K562 (cell line): ENCODE measurements at regions not wholly inside any gene's neighbourhood (a gene's known extent, or its start where the extent isn't known, plus 50 kb on each side); places are given as distances from the start of the nearest gene placed in this dataset.

ENCODE experiments used
- ATAC-seq: fragments of 200-7000 bp; cut with Tn5 transposase; 3 replicates; pipeline ENCODE4 v1.9.1; 2020; ENCODE audit warnings: moderate library complexity
- BruUV-seq: library from RNA; stranded (reverse); fragments of 400-500 nt; replicated peaks from 2 replicates; lab custom pipeline; 2021; lab: Mats Ljungman, UMichigan
- CTCF ChIA-PET: fragments of 300-600 bp; formaldehyde crosslinking; extraction: SDS; loops from one replicate; lab custom pipeline; 2021; ENCODE audit warnings: low intra/inter-chr PET ratio; lab: Yijun Ruan, JAX
- POLR2A ChIA-PET: fragments of 300-600, 350-650 bp; sonication (Branson Sonifier 250); formaldehyde crosslinking; extraction: SDS; loops from one replicate; lab custom pipeline; 2021; ENCODE audit warnings: antibody characterized with exemption, inconsistent platforms; lab: Yijun Ruan, JAX
- DNase-seq, 4 experiments: peaks; one replicate each; pipeline versions ENCODE4 v3.0.0 to v3.0.0-alpha.2; 2011 to 2018; ENCODE audit warnings: low spot score in 3 of 4, mixed read lengths in 3 of 4; ENCODE audit errors: extremely low read depth in 1 of 4
- FAIRE-seq: peaks from 2 replicates; lab custom pipeline; 2011; peaks lifted over from hg19 to GRCh38; lab: Jason Lieb, UNC
- H2AFZ ChIP-seq: 2 replicates; pipeline ENCODE4 v1.6.0; 2011; ENCODE audit warnings: low read depth, low read length, control low read depth, inconsistent platforms
- H3K27ac ChIP-seq: fragments of 200-600 bp; 3 replicates; pipeline ENCODE4 v1.8.0; 2011; ENCODE audit warnings: low read depth, mild to moderate bottlenecking, control low read depth, inconsistent platforms, low read length, moderate library complexity, mixed read lengths; ENCODE audit errors: extremely low read depth
- H3K27me3 ChIP-seq, 2 experiments: fragments of 300-600 bp in 1 of 2; 2 replicates in 1 of 2; 3 replicates in 1 of 2; pipeline versions ENCODE4 v1.6.0 to v1.8.0; 2011; ENCODE audit warnings: inconsistent platforms in 2 of 2, low read length in 2 of 2, mild to moderate bottlenecking in 1 of 2, mixed read lengths in 1 of 2, moderate library complexity in 1 of 2; ENCODE audit not compliant: control insufficient read depth in 2 of 2, insufficient read depth in 2 of 2
- H3K36me3 ChIP-seq: fragments of 300-600 bp; 3 replicates; pipeline ENCODE4 v1.8.0; 2011; ENCODE audit warnings: mild to moderate bottlenecking, low read length, inconsistent platforms; ENCODE audit not compliant: control insufficient read depth, insufficient read depth
- H3K4me1 ChIP-seq, 2 experiments: fragments of 200-600 bp in 1 of 2; replicated peaks in 1 of 2; 2 replicates in 1 of 2; 3 replicates in 1 of 2; pipeline versions ENCODE4 v1.5.1 to v1.8.0; 2011; ENCODE audit warnings: inconsistent platforms in 2 of 2, low read length in 2 of 2, mild to moderate bottlenecking in 1 of 2, mixed read lengths in 1 of 2, moderate library complexity in 1 of 2; ENCODE audit not compliant: control insufficient read depth in 2 of 2, insufficient read depth in 2 of 2
- H3K4me2 ChIP-seq: 2 replicates; pipeline ENCODE4 v1.6.1; 2011; ENCODE audit warnings: low read length, control low read depth, inconsistent platforms, mixed read lengths; ENCODE audit not compliant: insufficient read depth
- H3K4me3 ChIP-seq: fragments of 200-600 bp; sonication (generic), shearing (Covaris generic); 2 replicates; pipeline ENCODE4 v1.5.1; 2016; ENCODE audit warnings: control low read depth, inconsistent platforms
- H3K79me2 ChIP-seq: fragments of 200-600 bp; 3 replicates; pipeline ENCODE4 v1.8.0; 2011; ENCODE audit warnings: low read length, inconsistent platforms; ENCODE audit not compliant: control insufficient read depth, insufficient read depth
- H3K9ac ChIP-seq, 2 experiments: 2 replicates each; pipeline versions ENCODE4 v1.6.0 to v1.6.1; 2011; ENCODE audit warnings: low read depth in 2 of 2, low read length in 2 of 2, control low read depth in 1 of 2, inconsistent platforms in 1 of 2, mild to moderate bottlenecking in 1 of 2, mixed read lengths in 1 of 2; ENCODE audit not compliant: insufficient read depth in 1 of 2
- H3K9me1 ChIP-seq: one replicate; pipeline ENCODE4 v1.6.0; 2011; ENCODE audit warnings: inconsistent platforms, mild to moderate bottlenecking, low read length, moderate library complexity; ENCODE audit not compliant: control insufficient read depth, insufficient read depth
- H3K9me3 ChIP-seq: replicated peaks from 2 replicates; pipeline ENCODE4 v1.5.1; 2011; ENCODE audit warnings: low read depth, low read length, inconsistent platforms; ENCODE audit not compliant: control insufficient read depth, insufficient read depth
- H4K20me1 ChIP-seq: replicated peaks from 2 replicates; pipeline ENCODE4 v1.6.1; 2011; ENCODE audit warnings: low read length, inconsistent platforms, mixed read lengths; ENCODE audit not compliant: control insufficient read depth, insufficient read depth
- BCOR ChIP-seq: fragments of 450-650 bp; IDR thresholded peaks from 2 replicates; pipeline ENCODE4 v1.6.1; 2016
- RBM34 ChIP-seq: fragments of 200-400 bp; formaldehyde crosslinking; IDR thresholded peaks from 2 replicates; pipeline ENCODE4 v1.6.1; 2018; ENCODE audit warnings: low read length, borderline replicate concordance; ENCODE audit not compliant: insufficient read depth
- WGBS: fragments of 100-300 bp; shearing (Covaris generic); methylation state at CpG from one replicate; pipeline ENCODE4 v1.1.6; 2016; ENCODE audit warnings: low coverage, mixed read lengths; ENCODE audit not compliant: insufficient coverage; ENCODE audit errors: missing lambda C conversion rate; 5-methylcytosine and 5-hydroxymethylcytosine counted together
- in situ Hi-C: fragments of 300-500 bp; cut with MboI; formaldehyde crosslinking; loops from 4 replicates; pipeline ENCODE4 v1.15.0; 2018; ENCODE audit warnings: inconsistent platforms, mixed read lengths
- intact Hi-C: fragments of 100-400 bp; cut with micrococcal nuclease; formaldehyde crosslinking; loops from 2 replicates; pipeline ENCODE4 v1.14.2; 2022
- TF ChIP-seq, protein P1 (sequence below), 2 experiments: fragments of 450-650 bp in 1 of 2; IDR thresholded peaks; 2 replicates each; pipeline ENCODE4 v1.6.1; 2011 to 2017; ENCODE audit warnings: low read depth in 2 of 2, antibody characterized with exemption in 1 of 2, borderline replicate concordance in 1 of 2, low read length in 1 of 2, mild to moderate bottlenecking in 1 of 2, mixed read lengths in 1 of 2; ENCODE audit not compliant: control insufficient read depth in 1 of 2

DNA sequence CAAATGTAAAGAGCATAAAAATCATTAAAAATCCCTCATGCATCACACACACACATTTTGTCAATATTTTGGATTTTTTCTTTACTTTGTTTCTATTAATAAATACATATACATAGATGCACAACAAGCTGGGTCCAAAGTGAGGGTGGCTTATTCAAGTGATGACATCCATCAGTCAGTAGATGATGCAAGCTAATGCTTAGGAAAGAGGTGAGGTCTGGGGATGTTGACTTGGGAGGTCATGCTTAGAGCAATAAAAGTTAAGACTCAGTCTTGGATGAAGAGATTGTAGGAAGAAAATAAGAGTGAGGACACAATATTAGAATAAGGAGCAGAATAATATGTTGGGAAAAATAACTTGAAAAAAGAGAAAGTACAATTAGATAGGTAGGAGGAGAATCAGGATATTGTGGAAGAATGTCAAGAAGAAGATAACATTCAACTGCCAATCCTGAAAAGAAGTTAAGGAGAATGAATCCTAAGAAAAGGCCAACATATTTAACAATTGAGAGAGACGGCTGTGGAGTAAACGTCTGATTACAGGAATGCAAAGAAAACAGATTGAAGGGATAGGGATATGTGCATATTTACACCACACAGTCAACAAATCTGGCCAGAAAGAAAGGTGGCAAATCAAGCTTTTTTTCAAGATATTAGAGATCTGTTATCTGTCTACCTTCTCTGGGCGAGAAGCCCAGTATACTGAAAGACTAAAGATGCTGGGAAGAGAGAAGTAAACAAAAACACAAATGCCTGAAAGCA lies 111.0 kb upstream of the TJP1 start:
- CTCF ChIA-PET: no interaction called here
- in situ Hi-C loops (no loop called here), intact Hi-C loops (no loop called here)
- Histone ChIP-seq H3K4me1 (no peaks in the 10 kb centered on the region), H3K27ac (no peak overlapping the region), H2AFZ (no peak overlapping the region), H3K9me3 (no peaks in the 10 kb centered on the region), H3K4me3 (no peak overlapping the region), H3K4me2 (no peak overlapping the region), H3K9ac (no peak overlapping the region), H3K9me1 (no peaks in the 10 kb centered on the region)
- ATAC-seq (no peak), FAIRE-seq (no peak), DNase-seq (no peak)
- POLR2A ChIA-PET: no interaction called here
- 2% methylated on average over 3 of the region's 3 CpGs for WGBS
- no TSS peak for BruUV-seq
- TF ChIP-seq BCOR (no peak), RBM34 (no peak)
- TF ChIP-seq, protein P1, sequence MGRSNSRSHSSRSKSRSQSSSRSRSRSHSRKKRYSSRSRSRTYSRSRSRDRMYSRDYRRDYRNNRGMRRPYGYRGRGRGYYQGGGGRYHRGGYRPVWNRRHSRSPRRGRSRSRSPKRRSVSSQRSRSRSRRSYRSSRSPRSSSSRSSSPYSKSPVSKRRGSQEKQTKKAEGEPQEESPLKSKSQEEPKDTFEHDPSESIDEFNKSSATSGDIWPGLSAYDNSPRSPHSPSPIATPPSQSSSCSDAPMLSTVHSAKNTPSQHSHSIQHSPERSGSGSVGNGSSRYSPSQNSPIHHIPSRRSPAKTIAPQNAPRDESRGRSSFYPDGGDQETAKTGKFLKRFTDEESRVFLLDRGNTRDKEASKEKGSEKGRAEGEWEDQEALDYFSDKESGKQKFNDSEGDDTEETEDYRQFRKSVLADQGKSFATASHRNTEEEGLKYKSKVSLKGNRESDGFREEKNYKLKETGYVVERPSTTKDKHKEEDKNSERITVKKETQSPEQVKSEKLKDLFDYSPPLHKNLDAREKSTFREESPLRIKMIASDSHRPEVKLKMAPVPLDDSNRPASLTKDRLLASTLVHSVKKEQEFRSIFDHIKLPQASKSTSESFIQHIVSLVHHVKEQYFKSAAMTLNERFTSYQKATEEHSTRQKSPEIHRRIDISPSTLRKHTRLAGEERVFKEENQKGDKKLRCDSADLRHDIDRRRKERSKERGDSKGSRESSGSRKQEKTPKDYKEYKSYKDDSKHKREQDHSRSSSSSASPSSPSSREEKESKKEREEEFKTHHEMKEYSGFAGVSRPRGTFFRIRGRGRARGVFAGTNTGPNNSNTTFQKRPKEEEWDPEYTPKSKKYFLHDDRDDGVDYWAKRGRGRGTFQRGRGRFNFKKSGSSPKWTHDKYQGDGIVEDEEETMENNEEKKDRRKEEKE (IDR thresholded peaks at IDR 0.05; ENCODE audit: borderline replicate concordance in 1 of 2, control insufficient read depth in 1 of 2, low read depth in 2 of 2, low read length in 1 of 2): no peak
- TF ChIP-seq, all 486 proteins: peak for 0
- Histone ChIP-seq H3K79me2 (no peaks in the 10 kb centered on the region), H3K27me3 (peaks cover 0 to 9% of the 10 kb centered on the region in 2 experiments; a peak in 1 of 5 replicates), H4K20me1 (no peaks in the 10 kb centered on the region), H3K36me3 (no peaks in the 10 kb centered on the region)
